Loucy (cell line): ENCODE measurements at regions not wholly inside any gene's neighbourhood (a gene's known extent, or its start where the extent isn't known, plus 50 kb on each side); places are given as distances from the start of the nearest gene placed in this dataset.

Experiments
- EZH2phosphoT487 ChIP-seq: fragments of 200-600 bp; IDR thresholded peaks from 2 replicates; pipeline ENCODE4 v1.6.1; 2018; ENCODE audit warnings: antibody characterized with exemption, mild to moderate bottlenecking, moderate library complexity, borderline replicate concordance
- TF ChIP-seq, protein P1 (sequence below): fragments of 200-600 bp; sonication (generic); conservative IDR thresholded peaks from 2 replicates; pipeline ENCODE4 v1.5.1; 2014; ENCODE audit warnings: mild to moderate bottlenecking, antibody characterized with exemption, low read length

DNA sequence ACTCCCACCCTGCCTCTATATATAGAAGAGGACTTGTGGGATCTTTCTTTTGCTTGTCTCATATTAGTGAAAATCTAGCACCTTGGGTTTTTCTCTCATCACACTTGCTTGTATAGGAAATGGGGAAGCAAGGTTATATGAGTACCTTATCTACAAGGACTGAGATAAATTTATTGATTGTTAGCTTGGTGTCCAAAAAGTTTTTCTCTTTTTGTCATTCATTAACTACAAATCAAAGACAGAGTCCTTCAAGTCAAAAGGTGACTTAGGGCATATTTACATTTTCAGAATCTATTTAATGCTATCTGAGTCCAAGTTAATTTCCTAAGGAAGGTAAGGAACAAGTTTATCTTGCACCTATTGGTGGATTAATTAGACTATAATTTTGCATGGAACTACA is 92.7 kb downstream of the SNAPC1 start:
- TF ChIP-seq, protein P1, sequence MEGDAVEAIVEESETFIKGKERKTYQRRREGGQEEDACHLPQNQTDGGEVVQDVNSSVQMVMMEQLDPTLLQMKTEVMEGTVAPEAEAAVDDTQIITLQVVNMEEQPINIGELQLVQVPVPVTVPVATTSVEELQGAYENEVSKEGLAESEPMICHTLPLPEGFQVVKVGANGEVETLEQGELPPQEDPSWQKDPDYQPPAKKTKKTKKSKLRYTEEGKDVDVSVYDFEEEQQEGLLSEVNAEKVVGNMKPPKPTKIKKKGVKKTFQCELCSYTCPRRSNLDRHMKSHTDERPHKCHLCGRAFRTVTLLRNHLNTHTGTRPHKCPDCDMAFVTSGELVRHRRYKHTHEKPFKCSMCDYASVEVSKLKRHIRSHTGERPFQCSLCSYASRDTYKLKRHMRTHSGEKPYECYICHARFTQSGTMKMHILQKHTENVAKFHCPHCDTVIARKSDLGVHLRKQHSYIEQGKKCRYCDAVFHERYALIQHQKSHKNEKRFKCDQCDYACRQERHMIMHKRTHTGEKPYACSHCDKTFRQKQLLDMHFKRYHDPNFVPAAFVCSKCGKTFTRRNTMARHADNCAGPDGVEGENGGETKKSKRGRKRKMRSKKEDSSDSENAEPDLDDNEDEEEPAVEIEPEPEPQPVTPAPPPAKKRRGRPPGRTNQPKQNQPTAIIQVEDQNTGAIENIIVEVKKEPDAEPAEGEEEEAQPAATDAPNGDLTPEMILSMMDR, result no peak
- no peak for TF ChIP-seq EZH2phosphoT487
